ENCODE measurements at regions not wholly inside any gene's neighbourhood (a gene's known extent, or its start where the extent isn't known, plus 50 kb on each side); places are given as distances from the start of the nearest gene placed in this dataset. TPM values are rescaled to one million over a fixed set of nuclear protein-coding genes. Genes with fewer than 3 reads are reported as not detected.

DNA sequence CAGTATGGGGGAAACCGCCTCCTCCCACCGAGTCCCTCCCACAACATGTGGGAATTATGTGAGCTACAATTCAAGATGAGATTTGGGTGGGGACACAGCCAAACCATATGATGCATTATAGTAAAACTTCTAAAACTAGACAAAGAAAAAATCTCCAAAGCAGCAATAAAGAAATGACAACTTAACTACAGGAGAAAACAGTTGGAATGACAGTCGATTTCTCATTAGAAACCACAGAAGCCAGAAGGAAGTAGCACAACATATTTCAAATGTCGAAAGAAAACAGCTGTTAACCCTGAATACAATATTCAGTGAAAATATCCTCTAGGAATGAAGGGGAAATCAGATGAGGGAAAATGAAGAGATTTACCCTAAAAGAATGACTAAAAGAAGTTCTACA is 53.5 kb upstream of the TCF4 start:
- Histone ChIP-seq H4K20me1 (ENCODE audit: insufficient read depth, low read length) (no peaks in the 10 kb centered on the region), H3K27ac (ENCODE audit: low read depth in 1 of 2, low read length in 2 of 2) (no peak overlapping the region), H3K9me3 (replicated peaks in 1 of 2; ENCODE audit: control insufficient read depth in 1 of 2, insufficient read depth in 1 of 2, low read length in 2 of 2) (peaks cover 6 to 9% of the 10 kb centered on the region in 2 donors), H3K4me2 (replicated peaks; ENCODE audit: extremely low read depth, low read length, poor library complexity, severe bottlenecking) (no peak overlapping the region), H2AFZ (ENCODE audit: insufficient read depth, low read depth, low read length, poor library complexity, severe bottlenecking) (no peak overlapping the region), H3K36me3 (replicated peaks in 1 of 2; ENCODE audit: control insufficient read depth in 1 of 2, insufficient read depth in 2 of 2, low read length in 2 of 2) (no peaks in the 10 kb centered on the region), H3K79me2 (ENCODE audit: insufficient read depth, low read length) (no peaks in the 10 kb centered on the region), H3K27me3 (ENCODE audit: control insufficient read depth in 2 of 2, insufficient read depth in 2 of 2, low read length in 2 of 2) (no peaks in the 10 kb centered on the region), H3K4me1 (ENCODE audit: control insufficient read depth in 1 of 2, insufficient read depth in 2 of 2, low read length in 2 of 2) (no peaks in the 10 kb centered on the region), H3K4me3 (replicated peaks in 1 of 3; ENCODE audit: low read depth in 2 of 3, low read length in 3 of 3) (no peak overlapping the region), H3K9ac (ENCODE audit: insufficient read depth, low read length, poor library complexity, severe bottlenecking) (no peak overlapping the region)
- Mint-ChIP-seq H3K27ac (no peak overlapping the region), H3K9me3 (peaks cover 0 to 14% (median 8%) of the 10 kb centered on the region in 7 donors), H3K4me1 (no peaks in the 10 kb centered on the region), H3K27me3 (ENCODE audit: low read depth in 3 of 3) (peaks cover 0 to 2% (median 2%) of the 10 kb centered on the region in 3 donors), H3K36me3 (peaks cover 0 to 5% of the 10 kb centered on the region in 2 donors), H3K4me3 (no peak overlapping the region)
- no CpG with 5 or more reads among the region's 4 CpGs for WGBS (ENCODE audit: insufficient coverage)
- intact Hi-C loops (cut with micrococcal nuclease): no loop called here
- TF ChIP-seq, protein P1, sequence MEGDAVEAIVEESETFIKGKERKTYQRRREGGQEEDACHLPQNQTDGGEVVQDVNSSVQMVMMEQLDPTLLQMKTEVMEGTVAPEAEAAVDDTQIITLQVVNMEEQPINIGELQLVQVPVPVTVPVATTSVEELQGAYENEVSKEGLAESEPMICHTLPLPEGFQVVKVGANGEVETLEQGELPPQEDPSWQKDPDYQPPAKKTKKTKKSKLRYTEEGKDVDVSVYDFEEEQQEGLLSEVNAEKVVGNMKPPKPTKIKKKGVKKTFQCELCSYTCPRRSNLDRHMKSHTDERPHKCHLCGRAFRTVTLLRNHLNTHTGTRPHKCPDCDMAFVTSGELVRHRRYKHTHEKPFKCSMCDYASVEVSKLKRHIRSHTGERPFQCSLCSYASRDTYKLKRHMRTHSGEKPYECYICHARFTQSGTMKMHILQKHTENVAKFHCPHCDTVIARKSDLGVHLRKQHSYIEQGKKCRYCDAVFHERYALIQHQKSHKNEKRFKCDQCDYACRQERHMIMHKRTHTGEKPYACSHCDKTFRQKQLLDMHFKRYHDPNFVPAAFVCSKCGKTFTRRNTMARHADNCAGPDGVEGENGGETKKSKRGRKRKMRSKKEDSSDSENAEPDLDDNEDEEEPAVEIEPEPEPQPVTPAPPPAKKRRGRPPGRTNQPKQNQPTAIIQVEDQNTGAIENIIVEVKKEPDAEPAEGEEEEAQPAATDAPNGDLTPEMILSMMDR (IDR thresholded peaks at IDR 0.05): no peak
- no peak for DNase-seq

Small RNAs in the stretch of these regions (small RNA-seq; reads per million reads assigned to genes)
- not detected for gene RF00045 (ENCODE audit: insufficient read length, low read depth)
